Tibial artery (tissue), 4 donors: ENCODE measurements at regions not wholly inside any gene's neighbourhood (a gene's known extent, or its start where the extent isn't known, plus 50 kb on each side); places are given as distances from the start of the nearest gene placed in this dataset.

Experiments used
- DNase-seq, 2 donors: peaks; one replicate each; pipeline ENCODE4 v3.0.0-alpha.2; 2019
- H3K27ac ChIP-seq, 2 donors: fragments of 200-600 bp; sonication (generic) in 1 of 2; 1 replicate in 1 of 2; 2 replicates in 1 of 2; pipeline ENCODE4 v1.5.1; 2018 to 2019; ENCODE audit warnings: mild to moderate bottlenecking in 1 of 2
- H3K27me3 ChIP-seq, 2 donors: fragments of 200-600 bp; sonication (generic) in 1 of 2; one replicate each; pipeline versions ENCODE4 v1.5.1 to v1.6.0; 2016 to 2019
- H3K36me3 ChIP-seq, 3 donors: fragments of 200-600 bp; sonication (generic) in 2 of 3; one replicate each; pipeline ENCODE4 v1.5.1; 2016 to 2019; ENCODE audit warnings: mild to moderate bottlenecking in 2 of 3
- H3K4me1 ChIP-seq, 4 donors: fragments of 200-600 bp; sonication (generic) in 2 of 4; 1 replicate in 3 of 4; 2 replicates in 1 of 4; pipeline ENCODE4 v1.5.1; 2016 to 2019
- H3K4me3 ChIP-seq, 2 donors: fragments of 200-600 bp; sonication (generic) in 1 of 2; 1 replicate in 1 of 2; 2 replicates in 1 of 2; pipeline ENCODE4 v1.5.1; 2018 to 2019; ENCODE audit warnings: mild to moderate bottlenecking in 2 of 2
- H3K9me3 ChIP-seq, 3 donors: fragments of 200-600 bp; sonication (generic) in 1 of 3; one replicate each; pipeline ENCODE4 v1.5.1; 2016 to 2019
- CTCF ChIP-seq, 2 experiments: fragments of 200-600 bp in 1 of 2; fragments of 450-650 bp in 1 of 2; IDR thresholded peaks; one replicate each; pipeline ENCODE4 v1.5.1; 2017 to 2019; ENCODE audit warnings: antibody characterized with exemption in 2 of 2, mild to moderate bottlenecking in 1 of 2, moderate library complexity in 1 of 2
- intact Hi-C: fragments of 100-400 bp; cut with DNase I; formaldehyde crosslinking; loops from one replicate; pipeline ENCODE4 v1.15.0; 2023; ENCODE audit warnings: low total_unique reads

DNA sequence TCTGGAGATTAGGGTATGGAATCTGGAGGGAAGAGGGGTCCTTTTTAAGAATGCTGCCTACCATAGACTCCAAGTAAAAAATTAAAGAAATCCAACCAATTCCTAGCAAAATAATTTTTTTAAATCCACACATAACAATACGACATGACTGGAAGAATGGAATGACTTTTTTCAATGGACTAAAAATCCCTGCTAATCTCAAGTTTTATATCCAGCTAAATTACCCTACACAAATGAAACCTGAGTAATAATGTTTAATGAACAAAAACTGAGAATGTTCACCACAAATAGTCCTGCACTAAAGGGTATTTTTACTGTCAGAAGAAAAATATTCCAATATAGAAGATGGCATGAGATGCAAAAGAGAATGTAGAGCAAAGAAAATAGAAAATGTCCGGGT is 220.3 kb upstream of the AGTR1 start:
- intact Hi-C loops, result no loop called here
- H3K4me1 ChIP-seq, result no peaks in the 10 kb centered on the region
- H3K9me3 ChIP-seq, result peaks cover 0 to 6% (median 0%) of the 10 kb centered on the region in 3 donors
- H3K27me3 ChIP-seq, result no peaks in the 10 kb centered on the region
- TF ChIP-seq CTCF (IDR thresholded peaks at IDR 0.05), result no peak
- H3K27ac ChIP-seq, result no peak overlapping the region
- no peaks in the 10 kb centered on the region for H3K36me3 ChIP-seq
- DNase-seq, result no peak
- H3K4me3 ChIP-seq, result no peak overlapping the region

- H3K4me1 ChIP-seq, result no peaks in the 10 kb centered on the region
- intact Hi-C loops, result no loop called here
- TF ChIP-seq CTCF (IDR thresholded peaks at IDR 0.05), result no peak
Observed at GRCh38 chr3:148493631-148494030, 204.1 kb upstream of the AGTR1 start.

DNA sequence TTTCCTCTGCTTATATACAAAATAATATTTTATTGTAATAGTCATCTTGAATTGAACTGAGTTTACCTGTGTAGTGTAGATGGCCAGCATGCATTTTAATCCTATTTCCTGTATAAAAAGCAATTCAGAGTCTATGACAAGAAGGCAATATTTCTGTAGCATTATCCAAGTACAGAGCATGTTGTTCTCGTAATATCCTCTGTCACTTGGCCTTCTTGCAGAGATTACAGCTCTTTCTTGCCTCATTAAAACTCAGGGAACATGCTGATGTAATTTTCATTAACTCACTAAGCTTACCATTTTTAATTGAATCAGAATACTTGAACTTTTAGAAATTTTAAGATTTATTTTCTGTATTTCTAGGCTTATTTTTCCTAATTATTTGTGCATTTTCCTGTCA is 203.3 kb upstream of the AGTR1 start:
- TF ChIP-seq CTCF (IDR thresholded peaks at IDR 0.05), result no peak
- no peaks in the 10 kb centered on the region for H3K36me3 ChIP-seq
- DNase-seq, result no peak
- H3K4me1 ChIP-seq, result no peaks in the 10 kb centered on the region
- intact Hi-C loops, result no loop called here
- no peak overlapping the region for H3K4me3 ChIP-seq
- no peaks in the 10 kb centered on the region for H3K9me3 ChIP-seq
- no peak overlapping the region for H3K27ac ChIP-seq
- H3K27me3 ChIP-seq, result no peaks in the 10 kb centered on the region

More at GRCh38 chr3:148493631-148494030, 204.1 kb upstream of the AGTR1 start:
- no peak overlapping the region for H3K27ac ChIP-seq
- no peaks in the 10 kb centered on the region for H3K36me3 ChIP-seq
- no peaks in the 10 kb centered on the region for H3K9me3 ChIP-seq
- no peak for DNase-seq
- H3K4me3 ChIP-seq, result no peak overlapping the region
- H3K27me3 ChIP-seq, result no peaks in the 10 kb centered on the region

- no peak for DNase-seq
- Histone ChIP-seq H3K4me1 (peaks cover 0 to 10% (median 0%) of the 10 kb centered on the region in 4 donors), H3K36me3 (no peaks in the 10 kb centered on the region), H3K4me3 (no peak overlapping the region), H3K9me3 (no peaks in the 10 kb centered on the region), H3K27me3 (no peaks in the 10 kb centered on the region), H3K27ac (no peak overlapping the region)
- no peak for TF ChIP-seq CTCF (IDR thresholded peaks at IDR 0.05)
- intact Hi-C loops, result no loop called here
Observed at GRCh38 chr3:148500881-148501280, 196.8 kb upstream of the AGTR1 start.

DNA sequence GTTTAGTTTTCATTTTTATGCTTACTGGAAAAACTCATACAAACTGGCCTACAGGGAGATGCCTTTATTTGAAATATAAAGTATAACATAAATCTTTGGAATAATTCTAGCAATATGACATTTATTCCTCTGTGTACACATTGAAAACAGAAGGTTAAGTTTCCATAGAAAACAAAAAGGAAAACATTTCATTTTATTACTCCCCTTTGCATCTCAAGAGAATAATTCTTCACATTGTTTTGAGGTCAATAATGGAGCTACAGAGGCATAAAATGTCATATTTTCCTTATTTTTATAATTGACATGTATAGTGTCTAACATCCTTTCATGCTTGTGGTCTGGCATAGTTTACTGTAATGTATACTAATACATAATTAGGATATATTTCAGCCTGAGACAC is 187.6 kb upstream of the AGTR1 start:
- H3K36me3 ChIP-seq, result no peaks in the 10 kb centered on the region
- TF ChIP-seq CTCF (IDR thresholded peaks at IDR 0.05), result no peak
- intact Hi-C loops, result no loop called here
- no peaks in the 10 kb centered on the region for H3K27me3 ChIP-seq
- H3K27ac ChIP-seq, result no peak overlapping the region
- no peak for DNase-seq
- H3K4me1 ChIP-seq, result no peaks in the 10 kb centered on the region
- H3K4me3 ChIP-seq, result no peak overlapping the region
- no peaks in the 10 kb centered on the region for H3K9me3 ChIP-seq

- Histone ChIP-seq H3K4me1 (no peaks in the 10 kb centered on the region), H3K27ac (no peak overlapping the region), H3K4me3 (no peak overlapping the region), H3K36me3 (no peaks in the 10 kb centered on the region), H3K9me3 (no peaks in the 10 kb centered on the region), H3K27me3 (no peaks in the 10 kb centered on the region)
- intact Hi-C loops, result no loop called here
- TF ChIP-seq CTCF (IDR thresholded peaks at IDR 0.05), result no peak
- DNase-seq, result no peak
Observed at GRCh38 chr3:148510561-148510960, 187.1 kb upstream of the AGTR1 start.
